GM12891 (cell line): ENCODE measurements at regions not wholly inside any gene's neighbourhood (a gene's known extent, or its start where the extent isn't known, plus 50 kb on each side); places are given as distances from the start of the nearest gene placed in this dataset.

ENCODE experiments used
- PAX5 ChIP-seq: IDR thresholded peaks from 2 replicates; pipeline ENCODE4 v1.6.1; 2011; ENCODE audit warnings: low read length, moderate library complexity, mild to moderate bottlenecking; ENCODE audit not compliant: insufficient read depth, severe bottlenecking
- POLR2A ChIP-seq: IDR thresholded peaks from 2 replicates; pipeline ENCODE4 v1.6.1; 2011; ENCODE audit warnings: low read depth, low read length, control low read depth
- POLR2AphosphoS5 ChIP-seq: IDR thresholded peaks from 2 replicates; pipeline ENCODE4 v1.6.1; 2011; ENCODE audit warnings: low read depth, low read length, control low read depth
- SPI1 ChIP-seq: IDR thresholded peaks from 2 replicates; pipeline ENCODE4 v1.6.1; 2011; ENCODE audit warnings: low read depth, low read length, control low read depth
- TAF1 ChIP-seq: IDR thresholded peaks from 2 replicates; pipeline ENCODE4 v1.6.1; 2011; ENCODE audit warnings: low read depth, low read length, control low read depth

DNA sequence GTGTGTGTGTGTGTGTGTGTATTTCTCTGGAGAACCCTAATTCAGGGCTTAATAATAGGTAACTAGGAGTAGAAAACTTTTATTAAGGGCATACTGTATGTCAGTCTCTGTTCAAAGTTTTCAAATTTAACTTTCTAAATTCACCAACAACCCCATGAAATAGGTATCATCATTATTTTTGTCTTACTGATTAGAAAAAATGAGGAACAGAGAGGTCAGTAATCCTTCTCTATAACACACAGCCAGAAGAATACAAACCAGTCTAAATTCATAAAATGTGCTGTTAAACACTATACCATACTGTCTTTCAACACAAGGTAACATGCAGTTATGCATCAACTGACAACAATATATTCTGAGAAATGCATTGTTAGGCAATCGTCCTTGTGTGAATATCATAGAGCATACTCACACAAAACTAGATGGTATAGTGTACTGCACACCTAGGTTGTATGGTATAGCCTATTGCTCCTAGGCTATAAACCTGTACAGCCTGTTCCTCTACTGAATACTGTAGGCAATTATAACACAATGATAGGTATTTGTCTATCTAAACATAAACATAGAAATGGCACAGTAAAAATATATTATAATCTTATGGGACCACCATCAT is 143.1 kb downstream of the PTH2R start:
- TF ChIP-seq POLR2A = no peak
- TF ChIP-seq SPI1 = no peak
- no peak for TF ChIP-seq POLR2AphosphoS5
- TF ChIP-seq TAF1 = no peak
- TF ChIP-seq PAX5 = no peak
